HCT116 (cell line): ENCODE measurements at regions not wholly inside any gene's neighbourhood (a gene's known extent, or its start where the extent isn't known, plus 50 kb on each side); places are given as distances from the start of the nearest gene placed in this dataset.

Source experiments
- ATAC-seq: fragments of 200-7000 bp; cut with Tn5 transposase; 2 replicates; pipeline ENCODE4 v1.9.1; 2020; ENCODE audit warnings: mild to moderate bottlenecking, moderate library complexity
- BruUV-seq: library from RNA; stranded (reverse); fragments of 400-500 nt; replicated peaks from 2 replicates; lab custom pipeline; 2021; lab: Mats Ljungman, UMichigan
- CTCF ChIA-PET: fragments of 300-600 bp; sonication (Branson Sonifier 250); formaldehyde crosslinking; loops from one replicate; lab custom pipeline; 2021; ENCODE audit warnings: antibody characterized with exemption; lab: Charles Lee
- POLR2A ChIA-PET: fragments of 300-600, 350-600 bp; sonication (Branson Sonifier 250); formaldehyde crosslinking; loops from one replicate; lab custom pipeline; 2021; ENCODE audit warnings: antibody characterized with exemption; lab: Charles Lee
- RAD21 ChIA-PET, 2 experiments: fragments of 300-600 bp; sonication (Branson Sonifier 250); formaldehyde crosslinking; loops; one replicate each; lab custom pipeline; 2023; ENCODE audit warnings: low total read pairs in 2 of 2; ENCODE audit not compliant: uncharacterized antibody in 2 of 2, unreplicated experiment in 2 of 2, low non-redundant PET in 1 of 2; lab: Charles Lee
- DNase-seq: peaks from one replicate; pipeline ENCODE4 v3.0.0-alpha.2; 2010; ENCODE audit warnings: low read depth, low spot score
- H2AFZ ChIP-seq: fragments of 200-600 bp; shearing (Covaris generic), sonication (generic); 2 replicates; pipeline ENCODE4 v1.6.1; 2017; ENCODE audit warnings: low read depth, mixed run types, mixed read lengths, antibody characterized with exemption, low read length; ENCODE audit not compliant: poor library complexity, severe bottlenecking
- H3K27ac ChIP-seq: 2 replicates; pipeline ENCODE4 v1.5.1; 2012; ENCODE audit warnings: low read depth, low read length
- H3K27me3 ChIP-seq: fragments of 200-600 bp; sonication (generic); 2 replicates; pipeline ENCODE4 v1.6.1; 2016; ENCODE audit warnings: mixed run types, low read length, mixed read lengths; ENCODE audit not compliant: insufficient read depth
- H3K36me3 ChIP-seq, 2 experiments: fragments of 200-500 bp in 1 of 2; fragments of 200-600 bp in 1 of 2; sonication (Bioruptor generic) in 1 of 2; sonication (generic) in 1 of 2; 2 replicates each; pipeline versions ENCODE4 v1.5.1 to v1.6.1; 2014 to 2016; ENCODE audit warnings: low read length in 2 of 2, inconsistent platforms in 1 of 2, mixed read lengths in 1 of 2, mixed run types in 1 of 2; ENCODE audit not compliant: insufficient read depth in 2 of 2, control insufficient read depth in 1 of 2
- H3K4me1 ChIP-seq, 2 experiments: fragments of 200-600 bp in 1 of 2; sonication (generic) in 1 of 2; 2 replicates each; pipeline versions ENCODE4 v1.5.1 to v1.6.1; 2012 to 2017; ENCODE audit warnings: low read length in 2 of 2, inconsistent platforms in 1 of 2, mild to moderate bottlenecking in 1 of 2, mixed read lengths in 1 of 2, mixed run types in 1 of 2, moderate library complexity in 1 of 2; ENCODE audit not compliant: insufficient read depth in 2 of 2, control insufficient read depth in 1 of 2
- H3K4me2 ChIP-seq: fragments of 200-600 bp; sonication (generic); 2 replicates; pipeline ENCODE4 v1.6.1; 2017; ENCODE audit warnings: mixed run types, low read length, mixed read lengths
- H3K4me3 ChIP-seq, 2 experiments: fragments of 200-600 bp in 1 of 2; sonication (generic) in 1 of 2; replicated peaks in 1 of 2; 2 replicates each; pipeline ENCODE4 v1.5.1; 2011 to 2016; ENCODE audit warnings: low read length in 2 of 2, control low read depth in 1 of 2, low read depth in 1 of 2, mild to moderate bottlenecking in 1 of 2, mixed read lengths in 1 of 2, mixed run types in 1 of 2
- H3K79me2 ChIP-seq: fragments of 200-600 bp; sonication (generic); 2 replicates; pipeline ENCODE4 v1.6.1; 2017; ENCODE audit warnings: mild to moderate bottlenecking, mixed run types, low read length, moderate library complexity, mixed read lengths; ENCODE audit not compliant: insufficient read depth
- H3K9ac ChIP-seq: fragments of 200-600 bp; sonication (generic); 2 replicates; pipeline ENCODE4 v1.6.1; 2016; ENCODE audit warnings: low read length, mixed read lengths
- H3K9me2 ChIP-seq: fragments of 200-600 bp; sonication (generic), shearing (Covaris generic); 2 replicates; pipeline ENCODE4 v1.6.1; 2017; ENCODE audit warnings: mixed run types, mild to moderate bottlenecking, moderate library complexity; ENCODE audit not compliant: insufficient read depth
- H3K9me3 ChIP-seq, 2 experiments: fragments of 200-500 bp in 1 of 2; fragments of 200-600 bp in 1 of 2; sonication (Bioruptor generic) in 1 of 2; sonication (generic) in 1 of 2; 2 replicates each; pipeline ENCODE4 v1.6.1; 2014 to 2017; ENCODE audit warnings: low read length in 2 of 2, mixed read lengths in 2 of 2, inconsistent platforms in 1 of 2, low read depth in 1 of 2, mild to moderate bottlenecking in 1 of 2, mixed run types in 1 of 2, moderate library complexity in 1 of 2; ENCODE audit not compliant: control insufficient read depth in 1 of 2, insufficient read depth in 1 of 2
- H4K20me1 ChIP-seq: fragments of 200-600 bp; sonication (generic), shearing (Covaris generic); 2 replicates; pipeline ENCODE4 v1.6.1; 2017; ENCODE audit warnings: mixed run types, mild to moderate bottlenecking, moderate library complexity; ENCODE audit not compliant: insufficient read depth
- EZH2 ChIP-seq: fragments of 200-600 bp; sonication (generic); IDR thresholded peaks from 2 replicates; pipeline ENCODE4 v1.6.1; 2017; ENCODE audit warnings: antibody characterized with exemption, mixed run types
- FOSL1 ChIP-seq: IDR thresholded peaks from 2 replicates; pipeline ENCODE4 v1.6.1; 2012; ENCODE audit warnings: low read depth
- JUND ChIP-seq: IDR thresholded peaks from 2 replicates; pipeline ENCODE4 v1.6.1; 2012
- POLR2A ChIP-seq: IDR thresholded peaks from 2 replicates; pipeline ENCODE4 v1.7.0; 2011; ENCODE audit warnings: borderline replicate concordance; ENCODE audit not compliant: insufficient read depth, insufficient read length; ENCODE audit errors: extremely low read depth
- POLR2AphosphoS5 ChIP-seq: IDR thresholded peaks from 2 replicates; pipeline ENCODE4 v1.6.1; 2011; ENCODE audit warnings: mild to moderate bottlenecking, low read depth, low read length, moderate library complexity
- SP1 ChIP-seq: IDR thresholded peaks from 2 replicates; pipeline ENCODE4 v1.6.1; 2012; ENCODE audit warnings: low read depth
- ZFX ChIP-seq: fragments of 450-650 bp; IDR thresholded peaks from 2 replicates; pipeline ENCODE4 v1.6.1; 2017
- intact Hi-C: fragments of 100-400 bp; cut with micrococcal nuclease; formaldehyde crosslinking; loops from 2 replicates; pipeline ENCODE4 v1.10.0; 2022

- intact Hi-C loops: no loop called here
- no peak overlapping the region for H3K9ac ChIP-seq
- H3K4me1 ChIP-seq: peaks cover 3 to 5% of the 10 kb centered on the region in 2 experiments; a peak in 2 of 4 replicates
- no peaks in the 10 kb centered on the region for H4K20me1 ChIP-seq
- H3K79me2 ChIP-seq: no peaks in the 10 kb centered on the region
- RAD21 ChIA-PET: no interaction called here
- no peak overlapping the region for H3K4me3 ChIP-seq
- no peak overlapping the region for H3K27ac ChIP-seq
- BruUV-seq: no TSS peak
- no peak for ATAC-seq
- DNase-seq: no peak
- no peaks in the 10 kb centered on the region for H3K36me3 ChIP-seq
- H3K27me3 ChIP-seq: no peaks in the 10 kb centered on the region; the same call in 1 of the 2 replicates
- POLR2A ChIA-PET: no interaction called here
- TF ChIP-seq POLR2A (no peak), SP1 (no peak)
- no peaks in the 10 kb centered on the region for H3K9me3 ChIP-seq
- no peaks in the 10 kb centered on the region for H3K9me2 ChIP-seq
- no peak overlapping the region for H2AFZ ChIP-seq
- CTCF ChIA-PET: no interaction called here
- H3K4me2 ChIP-seq: no peak overlapping the region
Observed at GRCh38 chr5:172556971-172557461, 84.0 kb upstream of the NEURL1B start.

GRCh38 chr5:172556262-172556661, 84.8 kb upstream of the NEURL1B start:
- H3K9ac ChIP-seq: no peak overlapping the region
- POLR2A ChIA-PET: no interaction called here
- no peaks in the 10 kb centered on the region for H4K20me1 ChIP-seq
- DNase-seq (no peak), ATAC-seq (no peak)
- CTCF ChIA-PET: no interaction called here
- RAD21 ChIA-PET: no interaction called here
- BruUV-seq: no TSS peak
- H3K27me3 ChIP-seq: no peaks in the 10 kb centered on the region; the same call in 1 of the 2 replicates
- TF ChIP-seq FOSL1 (no peak), SP1 (no peak), JUND (no peak), POLR2AphosphoS5 (no peak), EZH2 (no peak), ZFX (no peak)
- H3K4me3 ChIP-seq: no peak overlapping the region
- H3K79me2 ChIP-seq: no peaks in the 10 kb centered on the region
- H3K36me3 ChIP-seq: no peaks in the 10 kb centered on the region
- H3K9me2 ChIP-seq: no peaks in the 10 kb centered on the region
- no peak overlapping the region for H2AFZ ChIP-seq
- intact Hi-C loops: no loop called here
- no peaks in the 10 kb centered on the region for H3K9me3 ChIP-seq
- H3K27ac ChIP-seq: no peak overlapping the region
- no peak overlapping the region for H3K4me2 ChIP-seq
- peaks cover 3 to 5% of the 10 kb centered on the region in 2 experiments; a peak in 2 of 4 replicates for H3K4me1 ChIP-seq
